LHCN-M2 (cell line): ENCODE measurements at regions not wholly inside any gene's neighbourhood (a gene's known extent, or its start where the extent isn't known, plus 50 kb on each side); places are given as distances from the start of the nearest gene placed in this dataset.
A peak's percentile ranks its signal among the peaks of the same experiment; 100 is the strongest.
"Not testable (repeated sequence)": the region's sequence is repeated elsewhere in the genome, so short reads cannot be mapped to it uniquely, and the experiment has no call there.

Experiments
- DNase-seq: peaks from one replicate; pipeline ENCODE4 v3.0.0-alpha.2; 2012; ENCODE audit warnings: low read depth

GRCh38 chr12:59053266-59053899 is 133.1 kb upstream of the LRIG3 start:
- DNase-seq, result not testable (repeated sequence)

GRCh38 chr12:59046763-59047534 is 126.6 kb upstream of the LRIG3 start:
- no peak for DNase-seq

- DNase-seq, result no peak
These were observed 124.5 kb upstream of the LRIG3 start for GRCh38 chr12:59044791-59045190.

- DNase-seq, result peak; percentile 93
These were observed 121.2 kb upstream of the LRIG3 start for GRCh38 chr12:59041241-59042121.

- peak; percentile 93 for DNase-seq
These were observed 120.4 kb upstream of the LRIG3 start for GRCh38 chr12:59040656-59041055.

GRCh38 chr12:59040043-59040442 is 119.7 kb upstream of the LRIG3 start:
- DNase-seq, result no peak

- DNase-seq, result no peak
These were observed 118.7 kb upstream of the LRIG3 start for GRCh38 chr12:59039005-59039404.

- no peak for DNase-seq
These were observed 116.9 kb upstream of the LRIG3 start for GRCh38 chr12:59036973-59037762.

GRCh38 chr12:59036347-59036746 is 116.0 kb upstream of the LRIG3 start:
- no peak for DNase-seq

- DNase-seq, result no peak
These were observed 111.0 kb upstream of the LRIG3 start for GRCh38 chr12:59031313-59031712.

- DNase-seq, result no peak
These were observed 110.1 kb upstream of the LRIG3 start for GRCh38 chr12:59030415-59030814.

- no peak for DNase-seq
These were observed 106.9 kb upstream of the LRIG3 start for GRCh38 chr12:59027199-59027598.

GRCh38 chr12:59023861-59024424 is 103.6 kb upstream of the LRIG3 start:
- peak; percentile 50 for DNase-seq

GRCh38 chr12:59020073-59020946 is 100.0 kb upstream of the LRIG3 start:
- DNase-seq, result no peak

GRCh38 chr12:59014885-59015284 is 94.6 kb upstream of the LRIG3 start:
- no peak for DNase-seq

GRCh38 chr12:59010941-59011340 is 90.6 kb upstream of the LRIG3 start:
- no peak for DNase-seq

- DNase-seq, result no peak
These were observed 89.8 kb upstream of the LRIG3 start for GRCh38 chr12:59010118-59010517.

GRCh38 chr12:59007620-59008019 is 87.3 kb upstream of the LRIG3 start:
- no peak for DNase-seq

- no peak for DNase-seq
These were observed 85.1 kb upstream of the LRIG3 start for GRCh38 chr12:59005193-59005955.
